Middle frontal gyrus (tissue), 1 donor: ENCODE measurements at regions not wholly inside any gene's neighbourhood (a gene's known extent, or its start where the extent isn't known, plus 50 kb on each side); places are given as distances from the start of the nearest gene placed in this dataset.
"Not testable (repeated sequence)": the region's sequence is repeated elsewhere in the genome, so short reads cannot be mapped to it uniquely, and the experiment has no call there.

Experiments used
- DNase-seq: peaks from one replicate; pipeline ENCODE4 v3.0.0-alpha.2; 2015; ENCODE audit warnings: low spot score; ENCODE audit errors: extremely low spot score

- DNase-seq: no peak
These were observed 147.3 kb upstream of the SPRED2 start for GRCh38 chr2:65579506-65580235.

- no peak for DNase-seq
These were observed 145.3 kb upstream of the SPRED2 start for GRCh38 chr2:65577654-65578053.

- DNase-seq: no peak
These were observed 144.6 kb upstream of the SPRED2 start for GRCh38 chr2:65576861-65577601.

DNA sequence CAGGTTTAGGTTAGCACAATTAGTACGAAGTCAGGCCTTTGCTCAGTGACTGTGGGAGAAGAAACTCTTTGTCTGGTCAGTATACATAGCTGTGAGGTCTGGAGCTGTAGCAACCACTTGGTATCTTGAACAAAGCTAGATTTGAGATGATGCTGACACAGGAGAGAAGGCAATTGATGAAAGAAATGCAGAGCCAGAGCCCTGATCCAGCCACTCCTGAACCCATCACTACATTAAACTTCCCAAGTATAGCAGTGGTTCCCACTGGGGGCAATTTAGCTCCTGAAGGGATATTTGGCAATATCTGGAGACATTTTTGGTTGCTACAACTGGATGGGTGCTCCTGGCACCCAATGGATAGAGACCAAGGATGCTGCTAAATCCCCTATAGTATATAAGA, 143.9 kb upstream of the SPRED2 start:
- DNase-seq: no peak

DNA sequence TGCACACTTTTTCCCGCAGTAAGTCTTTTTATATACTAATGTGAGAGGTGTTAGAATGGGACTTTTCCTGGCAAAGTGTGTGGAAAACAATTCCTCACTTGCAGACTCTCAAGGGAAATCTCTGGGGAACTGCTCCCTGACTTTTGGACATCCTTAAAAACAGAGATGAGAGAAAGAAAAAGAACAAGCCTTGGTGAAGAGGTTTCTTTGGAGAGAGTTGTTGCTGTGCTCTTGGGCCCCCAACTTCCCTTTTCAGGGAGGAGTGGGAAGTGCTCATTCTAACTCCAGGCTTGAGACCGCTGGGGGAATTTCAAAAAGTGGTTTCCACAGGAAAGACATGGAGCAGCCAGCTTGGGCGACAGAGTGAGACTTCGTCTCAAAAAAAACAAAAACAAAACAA, 142.6 kb upstream of the SPRED2 start:
- no peak for DNase-seq

- DNase-seq: not testable (repeated sequence)
These were observed 136.4 kb upstream of the SPRED2 start for GRCh38 chr2:65568656-65569440.

- DNase-seq: no peak
These were observed 134.2 kb upstream of the SPRED2 start for GRCh38 chr2:65566617-65567016.

- DNase-seq: no peak
These were observed 133.3 kb upstream of the SPRED2 start for GRCh38 chr2:65565681-65566080.

GRCh38 chr2:65564299-65564698, 131.9 kb upstream of the SPRED2 start:
- DNase-seq: no peak

DNA sequence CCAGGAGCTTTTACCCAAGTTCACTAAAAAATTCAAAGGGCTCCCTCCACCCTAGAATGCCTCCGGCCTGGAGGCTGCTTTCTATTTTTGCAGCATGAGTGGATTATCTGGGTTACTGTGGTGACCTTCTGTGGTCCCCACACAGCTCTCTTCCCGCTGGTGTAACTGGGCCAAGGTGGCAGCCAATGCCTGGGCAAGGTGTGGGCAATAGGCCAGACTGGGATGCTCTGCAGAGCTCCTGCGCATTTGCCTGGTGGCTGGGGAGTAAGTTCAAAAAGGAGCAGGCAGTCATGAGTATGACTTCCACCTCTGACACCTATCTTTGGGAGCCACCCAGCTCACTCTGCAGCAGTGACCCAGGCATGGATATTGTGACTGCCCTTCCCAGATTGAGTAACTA, 130.5 kb upstream of the SPRED2 start:
- DNase-seq: no peak

DNA sequence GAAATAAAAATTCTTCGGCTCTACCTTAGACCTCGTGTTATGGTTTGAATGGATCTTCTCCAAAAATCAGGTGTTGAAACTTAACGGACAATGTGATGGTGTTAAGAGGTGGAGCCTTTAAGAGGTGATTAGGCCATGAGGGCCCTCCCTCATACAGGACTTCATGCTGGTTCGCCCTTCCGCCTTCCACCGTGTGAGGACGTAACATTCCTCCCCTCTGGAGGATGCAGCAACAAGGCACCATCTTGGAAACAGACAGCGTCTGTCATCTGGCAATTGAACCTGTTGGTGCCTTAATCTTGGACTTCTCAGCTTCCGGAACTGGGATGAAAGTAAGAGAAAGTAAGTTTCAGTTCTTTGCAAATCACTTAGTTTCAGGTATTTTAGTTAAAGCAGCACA, 126.3 kb upstream of the SPRED2 start:
- DNase-seq: no peak

DNA sequence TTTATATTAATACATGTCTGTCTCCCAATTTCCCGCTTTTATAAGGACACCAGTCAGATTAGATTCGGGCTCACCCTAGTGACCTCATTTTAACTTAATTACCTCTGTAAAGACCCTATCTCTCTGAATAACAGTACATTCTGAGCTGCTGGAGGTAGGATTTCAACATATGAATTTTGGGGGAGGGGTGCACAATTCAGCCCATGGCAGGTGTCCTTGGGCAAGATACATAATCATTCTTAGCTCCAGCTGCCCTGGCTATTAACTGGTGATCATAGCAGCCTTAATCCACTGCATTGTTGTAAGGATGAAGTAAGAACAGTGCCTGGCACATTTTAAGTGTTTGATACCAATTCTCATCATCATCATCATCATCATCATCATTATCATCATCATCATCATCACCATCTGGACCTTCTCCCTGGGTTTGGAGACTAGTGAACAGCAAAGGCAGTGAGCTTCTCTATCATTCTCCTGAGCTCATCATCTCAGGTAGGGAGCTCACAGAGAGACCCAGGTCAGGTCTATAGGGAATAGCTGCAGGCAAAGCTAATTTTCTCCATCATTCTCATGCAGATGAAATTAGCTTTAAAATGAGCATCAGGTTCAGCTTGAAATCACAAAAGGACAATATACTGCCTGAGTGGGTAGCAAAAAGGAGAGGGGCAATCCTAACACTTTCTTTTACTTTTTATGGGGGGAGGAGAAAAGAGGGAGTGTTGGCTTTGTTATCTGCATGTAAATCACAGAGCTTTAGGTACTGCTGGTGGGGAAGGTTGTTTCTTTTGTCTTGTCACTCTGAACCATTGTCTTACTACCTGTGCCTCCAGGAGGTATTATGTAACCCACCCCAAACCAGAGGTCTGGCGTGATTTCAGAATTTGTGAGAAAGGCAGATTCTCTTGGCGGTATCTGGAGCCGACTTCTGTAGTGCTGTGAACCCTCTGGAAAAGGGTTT, 125.5 kb upstream of the SPRED2 start:
- no peak for DNase-seq

DNA sequence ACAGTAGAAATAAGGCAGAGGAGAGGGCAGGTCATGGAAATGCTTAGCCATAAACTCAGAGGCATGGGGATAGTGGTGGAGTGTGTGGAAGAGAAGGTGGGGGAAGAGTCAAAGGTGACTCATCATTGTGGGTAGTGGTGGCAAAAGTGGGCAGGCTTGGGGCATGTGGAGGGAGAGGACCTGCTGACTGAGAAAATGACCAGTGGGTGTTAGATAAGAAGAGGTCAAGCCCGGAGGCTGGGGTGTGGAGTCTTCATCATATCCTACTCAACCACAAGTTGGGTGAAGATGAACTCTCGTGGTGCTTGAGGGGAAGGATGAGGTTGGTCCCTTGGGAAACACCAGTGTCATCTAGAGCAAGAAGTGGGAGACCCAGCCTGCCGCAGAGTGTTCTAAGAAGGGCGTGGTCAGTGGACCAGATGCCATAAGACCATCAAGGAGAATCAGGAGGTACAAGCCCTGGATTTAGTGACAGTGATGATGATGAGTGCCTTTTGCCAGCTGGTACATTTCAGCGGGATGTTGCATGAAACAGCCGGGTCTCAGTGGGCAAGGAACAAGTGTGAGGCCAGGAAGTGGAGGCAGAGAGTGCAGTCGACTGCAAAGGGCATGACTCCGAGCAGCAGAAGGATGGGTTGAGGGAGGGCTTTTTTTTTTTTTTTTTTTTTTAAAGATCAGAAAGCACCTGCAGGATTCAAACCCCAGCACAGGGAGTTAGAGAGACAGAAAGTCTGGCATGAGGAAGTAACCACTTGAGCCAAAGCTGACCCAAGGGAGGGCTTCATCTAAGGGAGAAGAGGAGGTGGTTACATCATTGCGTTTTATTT, 122.6 kb upstream of the SPRED2 start:
- no peak for DNase-seq

- DNase-seq: no peak
These were observed 121.2 kb upstream of the SPRED2 start for GRCh38 chr2:65553504-65554074.

- no peak for DNase-seq
These were observed 119.1 kb upstream of the SPRED2 start for GRCh38 chr2:65551528-65551927.

DNA sequence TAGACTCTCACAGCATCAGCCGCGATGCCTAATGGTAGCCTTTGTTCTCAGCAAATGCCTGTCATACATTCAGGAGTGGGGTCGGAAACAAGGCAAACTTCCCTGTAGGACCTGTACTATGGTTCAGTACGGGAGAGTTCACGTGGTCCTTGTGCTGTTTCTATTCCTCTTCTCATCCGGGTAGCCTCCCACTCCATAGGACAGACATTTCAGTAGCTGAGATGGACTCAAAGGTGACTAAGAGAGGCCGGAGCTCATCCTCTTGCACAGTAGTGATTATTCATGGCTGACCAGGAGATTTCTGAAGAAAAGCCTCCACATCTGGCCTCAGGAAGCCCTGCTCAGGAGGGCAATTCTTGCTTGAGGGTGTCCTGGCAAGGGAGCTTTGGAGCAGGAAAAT, 117.8 kb upstream of the SPRED2 start:
- no peak for DNase-seq

- no peak for DNase-seq
These were observed 117.2 kb upstream of the SPRED2 start for GRCh38 chr2:65549631-65550030.

DNA sequence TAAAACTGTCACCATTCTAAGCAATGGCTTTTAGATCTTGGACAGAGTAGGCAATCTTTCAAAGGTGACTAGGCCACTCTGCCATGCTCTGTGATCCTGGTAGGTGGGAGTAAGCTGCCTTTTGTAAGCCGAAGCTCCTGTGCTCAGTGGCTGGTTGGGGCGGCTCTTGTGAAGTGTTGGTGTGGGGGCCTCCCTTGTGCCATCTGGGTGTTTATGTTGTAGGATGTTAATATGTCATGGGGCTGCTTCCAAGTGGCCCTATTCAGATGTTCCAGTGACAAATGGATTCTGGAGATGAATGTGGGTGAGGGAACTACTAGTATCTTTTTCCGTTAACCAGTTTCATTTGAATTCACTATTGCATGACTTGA, 116.8 kb upstream of the SPRED2 start:
- no peak for DNase-seq

DNA sequence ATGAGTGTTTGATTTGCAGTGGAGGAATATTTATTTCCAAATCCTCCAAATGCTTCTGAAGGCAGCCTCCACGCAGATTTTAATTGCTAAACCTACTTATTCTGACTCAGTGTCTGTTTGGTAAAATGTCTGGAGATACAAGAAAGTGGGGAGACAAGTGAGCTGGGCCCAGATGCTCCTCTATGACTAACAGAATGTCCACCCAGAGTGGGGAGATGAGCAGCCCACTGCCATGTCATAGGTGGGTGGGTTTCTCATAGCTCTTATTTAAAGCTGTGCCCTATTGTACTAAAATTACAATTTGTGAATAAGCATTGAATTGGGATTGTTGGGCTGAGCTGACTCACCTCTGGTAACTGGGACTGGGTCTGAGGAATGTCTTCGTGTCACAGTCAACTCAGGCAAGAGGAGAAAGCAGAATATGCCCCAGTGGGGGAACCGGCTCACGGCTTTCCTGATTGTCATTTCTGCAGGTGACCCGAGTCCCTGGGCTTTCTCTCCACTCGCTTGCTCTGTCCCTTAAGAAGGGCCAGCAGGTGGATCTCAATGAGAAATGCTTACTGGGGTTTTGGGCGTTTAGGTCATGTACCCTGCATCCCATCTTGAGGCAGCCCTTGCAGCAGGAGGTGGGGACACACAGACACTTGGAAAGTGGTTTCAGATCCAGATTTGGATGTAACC, 116.3 kb upstream of the SPRED2 start:
- no peak for DNase-seq
